A549 (cell line): ENCODE measurements at regions not wholly inside any gene's neighbourhood (a gene's known extent, or its start where the extent isn't known, plus 50 kb on each side); places are given as distances from the start of the nearest gene placed in this dataset.

Experiments
- ATAC-seq, 2 experiments: fragments of 200-7000 bp in 1 of 2; fragments of >200 bp in 1 of 2; cut with Nextera tagmentation in 1 of 2; cut with Tn5 transposase in 1 of 2; 3 replicates each; pipeline versions ENCODE4 v1.8.0 to v1.9.1; 2018 to 2020; ENCODE audit warnings: mild to moderate bottlenecking in 1 of 2, moderate library complexity in 1 of 2
- CTCF ChIA-PET: fragments of 300-600 bp; sonication (Branson Sonifier 250); formaldehyde crosslinking; extraction: SDS; loops from one replicate; lab custom pipeline; 2021; ENCODE audit warnings: antibody characterized with exemption, inconsistent platforms; lab: Yijun Ruan, JAX
- POLR2A ChIA-PET: fragments of 350-600 bp; formaldehyde crosslinking; extraction: SDS; loops from one replicate; lab custom pipeline; 2021; ENCODE audit warnings: antibody characterized with exemption, inconsistent platforms; lab: Yijun Ruan, JAX
- DNase-seq, 2 experiments: peaks; one replicate each; pipeline versions ENCODE4 v3.0.0 to v3.0.0-alpha.2; 2011 to 2016; ENCODE audit warnings: low read depth in 1 of 2, low spot score in 1 of 2
- FAIRE-seq: peaks from 2 replicates; lab custom pipeline; 2011; peaks lifted over from hg19 to GRCh38; lab: Jason Lieb, UNC
- H3K27ac ChIP-seq, 2 experiments: fragments of >200 bp; sonication (Bioruptor Twin); formaldehyde crosslinking; 3 replicates each; pipeline ENCODE4 v1.5.1; 2016 to 2017
- H3K4me1 ChIP-seq: fragments of >200 bp; sonication (Bioruptor Twin); formaldehyde crosslinking; 3 replicates; pipeline ENCODE4 v1.6.1; 2016
- H3K4me2 ChIP-seq: fragments of >200 bp; sonication (Bioruptor Twin); formaldehyde crosslinking; 3 replicates; pipeline ENCODE4 v1.6.1; 2016
- H3K4me3 ChIP-seq: fragments of >200 bp; sonication (Bioruptor Twin); formaldehyde crosslinking; 3 replicates; pipeline ENCODE4 v1.5.1; 2016
- H3K9me3 ChIP-seq: fragments of >200 bp; sonication (Bioruptor Twin); formaldehyde crosslinking; 3 replicates; pipeline ENCODE4 v1.6.1; 2016
- BHLHE40 ChIP-seq: IDR thresholded peaks from 2 replicates; pipeline ENCODE4 v1.6.1; 2012; ENCODE audit warnings: low read depth, low read length, inconsistent platforms
- CBX2 ChIP-seq: fragments of 200-600 bp; sonication (generic); IDR thresholded peaks from 2 replicates; pipeline ENCODE4 v1.6.1; 2016; ENCODE audit warnings: low read depth, mild to moderate bottlenecking, borderline replicate concordance
- CEBPB ChIP-seq, 2 experiments: fragments of >200 bp in 1 of 2; sonication (Bioruptor Twin) in 1 of 2; formaldehyde crosslinking in 1 of 2; IDR thresholded peaks; 2 replicates each; pipeline ENCODE4 v1.6.1; 2012 to 2016
- EHF ChIP-seq: fragments of 250-450 bp; sonication (Bioruptor Pico); IDR thresholded peaks from 2 replicates; pipeline ENCODE4 v1.5.0; 2020; ENCODE audit warnings: mild to moderate bottlenecking
- EHMT2 ChIP-seq: fragments of 200-600 bp; sonication (generic); IDR thresholded peaks from 2 replicates; pipeline ENCODE4 v1.6.1; 2016; ENCODE audit warnings: antibody characterized with exemption, low read depth, mild to moderate bottlenecking, moderate library complexity
- ESRRA ChIP-seq: fragments of 150-350 bp; IDR thresholded peaks from 2 replicates; pipeline ENCODE4 v1.6.1; 2014; ENCODE audit warnings: mild to moderate bottlenecking, low read length, borderline replicate concordance
- JUNB ChIP-seq: fragments of >200 bp; sonication (Bioruptor Twin); formaldehyde crosslinking; IDR thresholded peaks from 2 replicates; pipeline ENCODE4 v1.6.1; 2016
- KDM1A ChIP-seq: fragments of 200-600 bp; sonication (generic); IDR thresholded peaks from 2 replicates; pipeline ENCODE4 v1.6.1; 2016; ENCODE audit warnings: low read depth, mild to moderate bottlenecking
- KDM5A ChIP-seq: fragments of 200-600 bp; sonication (generic); IDR thresholded peaks from 2 replicates; pipeline ENCODE4 v1.6.1; 2016; ENCODE audit warnings: antibody characterized with exemption, mild to moderate bottlenecking
- MAFK ChIP-seq: fragments of 450-650 bp; IDR thresholded peaks from 2 replicates; pipeline ENCODE4 v1.6.1; 2014; ENCODE audit not compliant: partially characterized antibody
- MYC ChIP-seq: IDR thresholded peaks from 2 replicates; pipeline ENCODE4 v1.6.1; 2012; ENCODE audit warnings: mild to moderate bottlenecking, inconsistent platforms, low read length, improper control_type of control experiment, borderline replicate concordance
- NFE2L2 ChIP-seq: fragments of 150-350 bp; conservative IDR thresholded peaks from 2 replicates; pipeline ENCODE4 v1.6.1; 2014; ENCODE audit warnings: low read length
- PHF8 ChIP-seq: fragments of 200-600 bp; sonication (generic); IDR thresholded peaks from 2 replicates; pipeline ENCODE4 v1.6.1; 2016; ENCODE audit warnings: low read depth, mild to moderate bottlenecking, antibody characterized with exemption, moderate library complexity, borderline replicate concordance
- POLR2AphosphoS2 ChIP-seq: conservative IDR thresholded peaks from 2 replicates; pipeline ENCODE4 v1.6.1; 2012; ENCODE audit warnings: low read length, improper control_type of control experiment, inconsistent platforms
- RAD21 ChIP-seq, 2 experiments: fragments of >200 bp in 1 of 2; sonication (Bioruptor Twin) in 1 of 2; formaldehyde crosslinking in 1 of 2; IDR thresholded peaks in 1 of 2; conservative IDR thresholded peaks in 1 of 2; 2 replicates in 1 of 2; 3 replicates in 1 of 2; pipeline ENCODE4 v1.6.1; 2012 to 2018; ENCODE audit warnings: inconsistent platforms in 1 of 2
- RARB ChIP-seq: fragments of 250-450 bp; sonication (Bioruptor Pico); IDR thresholded peaks from 2 replicates; pipeline ENCODE4 v1.8.0; 2021; ENCODE audit warnings: mild to moderate bottlenecking, moderate library complexity
- RNF2 ChIP-seq: fragments of 200-600 bp; sonication (generic); IDR thresholded peaks from 2 replicates; pipeline ENCODE4 v1.6.1; 2016; ENCODE audit warnings: low read depth, mild to moderate bottlenecking, antibody characterized with exemption, moderate library complexity, borderline replicate concordance
- TP53 ChIP-seq: fragments of 250-450 bp; sonication (Bioruptor Pico); IDR thresholded peaks from 2 replicates; pipeline ENCODE4 v1.5.0; 2021; ENCODE audit warnings: mild to moderate bottlenecking, moderate library complexity
- ZSCAN20 ChIP-seq: fragments of 250-450 bp; sonication (Bioruptor Pico); IDR thresholded peaks from 2 replicates; pipeline ENCODE4 v1.8.0; 2022; ENCODE audit warnings: mild to moderate bottlenecking, moderate library complexity
- WGBS: methylation state at CpG from one replicate; pipeline ENCODE4 v1.1.6; 2017; ENCODE audit errors: missing lambda C conversion rate; 5-methylcytosine and 5-hydroxymethylcytosine counted together
- TF ChIP-seq, protein P1 (sequence below): fragments of >200 bp; sonication (Bioruptor Twin); formaldehyde crosslinking; IDR thresholded peaks from 3 replicates; pipeline ENCODE4 v1.5.1; 2016
- TF ChIP-seq, protein P2 (sequence below): fragments of 450-650 bp; IDR thresholded peaks from 2 replicates; pipeline ENCODE4 v1.6.1; 2014; ENCODE audit warnings: antibody characterized with exemption
- TF ChIP-seq, protein P3 (sequence below): IDR thresholded peaks from 2 replicates; pipeline ENCODE4 v1.6.1; 2012
- TF ChIP-seq, protein P4 (sequence below): fragments of 200-600 bp; sonication (generic); IDR thresholded peaks from 2 replicates; pipeline ENCODE4 v1.6.1; 2016; ENCODE audit warnings: antibody characterized with exemption, mild to moderate bottlenecking, moderate library complexity

DNA sequence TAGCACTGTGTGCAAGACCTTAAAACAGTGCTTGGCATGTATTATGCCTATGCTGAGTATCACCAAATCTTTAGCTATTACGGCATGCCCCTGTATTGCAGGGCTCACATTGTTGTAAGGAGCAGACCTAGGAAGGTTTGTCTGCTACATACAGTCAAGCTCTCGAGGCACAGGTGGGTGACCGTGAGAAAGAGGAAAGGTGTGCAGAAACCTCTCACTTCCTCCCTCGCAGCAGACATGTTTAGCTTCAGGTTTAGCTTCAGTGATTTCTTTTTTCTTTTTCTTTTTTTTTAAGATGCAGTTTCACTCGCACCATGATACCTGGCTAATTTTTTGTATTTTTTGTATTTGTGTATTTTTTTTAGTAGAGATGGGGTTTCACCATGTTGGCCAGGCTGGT, 275.8 kb upstream of the RIOK2 start:
- ATAC-seq = no peak
- no peaks in the 10 kb centered on the region for H3K4me1 ChIP-seq
- ChIA-PET POLR2A (no interaction called here), CTCF (no interaction called here)
- no peaks in the 10 kb centered on the region for H3K9me3 ChIP-seq
- FAIRE-seq = no peak
- WGBS = 38% methylated on average over 5 of the region's 5 CpGs
- TF ChIP-seq, protein P1, sequence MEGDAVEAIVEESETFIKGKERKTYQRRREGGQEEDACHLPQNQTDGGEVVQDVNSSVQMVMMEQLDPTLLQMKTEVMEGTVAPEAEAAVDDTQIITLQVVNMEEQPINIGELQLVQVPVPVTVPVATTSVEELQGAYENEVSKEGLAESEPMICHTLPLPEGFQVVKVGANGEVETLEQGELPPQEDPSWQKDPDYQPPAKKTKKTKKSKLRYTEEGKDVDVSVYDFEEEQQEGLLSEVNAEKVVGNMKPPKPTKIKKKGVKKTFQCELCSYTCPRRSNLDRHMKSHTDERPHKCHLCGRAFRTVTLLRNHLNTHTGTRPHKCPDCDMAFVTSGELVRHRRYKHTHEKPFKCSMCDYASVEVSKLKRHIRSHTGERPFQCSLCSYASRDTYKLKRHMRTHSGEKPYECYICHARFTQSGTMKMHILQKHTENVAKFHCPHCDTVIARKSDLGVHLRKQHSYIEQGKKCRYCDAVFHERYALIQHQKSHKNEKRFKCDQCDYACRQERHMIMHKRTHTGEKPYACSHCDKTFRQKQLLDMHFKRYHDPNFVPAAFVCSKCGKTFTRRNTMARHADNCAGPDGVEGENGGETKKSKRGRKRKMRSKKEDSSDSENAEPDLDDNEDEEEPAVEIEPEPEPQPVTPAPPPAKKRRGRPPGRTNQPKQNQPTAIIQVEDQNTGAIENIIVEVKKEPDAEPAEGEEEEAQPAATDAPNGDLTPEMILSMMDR = no peak
- TF ChIP-seq EHF (CRISPR knock-in tag) (no peak), RAD21 (conservative IDR thresholded peaks at IDR 0.05 in 1 of 2, IDR thresholded peaks at IDR 0.05 in 1 of 2) (no peak), ESRRA (no peak), RNF2 (no peak), JUNB (no peak), ZSCAN20 (no peak), EHMT2 (no peak), CBX2 (no peak), RARB (CRISPR knock-in tag) (no peak), KDM1A (no peak)
- no peak overlapping the region for H3K4me3 ChIP-seq
- no peak overlapping the region for H3K27ac ChIP-seq
- no peak overlapping the region for H3K4me2 ChIP-seq
- no peak for DNase-seq

DNA sequence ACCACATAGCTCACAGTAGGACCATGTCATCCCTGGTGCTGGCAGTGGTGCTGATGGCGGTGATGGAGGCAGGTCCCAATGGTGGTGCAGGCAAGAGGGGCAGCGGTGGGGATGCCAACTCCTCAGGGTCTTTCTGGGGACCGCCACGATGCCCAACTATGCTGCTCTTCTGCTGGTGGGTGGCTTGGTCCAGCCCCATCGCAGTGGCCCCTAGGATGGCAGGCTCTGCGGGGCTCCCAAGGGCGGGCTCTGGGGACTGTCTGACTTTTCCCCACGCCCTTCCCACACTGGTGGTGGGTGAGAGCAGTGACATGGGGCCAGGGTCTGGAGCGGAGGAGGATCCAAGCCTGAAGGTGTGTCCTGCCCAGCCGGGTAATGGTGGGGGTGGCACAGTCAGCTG, 288.9 kb upstream of the RIOK2 start:
- TF ChIP-seq JUNB (no peak), KDM1A (no peak), KDM5A (no peak), NFE2L2 (no peak), MYC (no peak), CEBPB (IDR thresholded peaks at IDR 0.05) (no peak), TP53 (CRISPR knock-in tag) (no peak), POLR2AphosphoS2 (no peak), MAFK (no peak), PHF8 (no peak), RNF2 (no peak), BHLHE40 (no peak)
- TF ChIP-seq, protein P2, sequence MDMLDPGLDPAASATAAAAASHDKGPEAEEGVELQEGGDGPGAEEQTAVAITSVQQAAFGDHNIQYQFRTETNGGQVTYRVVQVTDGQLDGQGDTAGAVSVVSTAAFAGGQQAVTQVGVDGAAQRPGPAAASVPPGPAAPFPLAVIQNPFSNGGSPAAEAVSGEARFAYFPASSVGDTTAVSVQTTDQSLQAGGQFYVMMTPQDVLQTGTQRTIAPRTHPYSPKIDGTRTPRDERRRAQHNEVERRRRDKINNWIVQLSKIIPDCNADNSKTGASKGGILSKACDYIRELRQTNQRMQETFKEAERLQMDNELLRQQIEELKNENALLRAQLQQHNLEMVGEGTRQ = no peak
- TF ChIP-seq, protein P1 = no peak
- TF ChIP-seq, protein P3, sequence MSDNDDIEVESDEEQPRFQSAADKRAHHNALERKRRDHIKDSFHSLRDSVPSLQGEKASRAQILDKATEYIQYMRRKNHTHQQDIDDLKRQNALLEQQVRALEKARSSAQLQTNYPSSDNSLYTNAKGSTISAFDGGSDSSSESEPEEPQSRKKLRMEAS = no peak
- TF ChIP-seq, protein P4, sequence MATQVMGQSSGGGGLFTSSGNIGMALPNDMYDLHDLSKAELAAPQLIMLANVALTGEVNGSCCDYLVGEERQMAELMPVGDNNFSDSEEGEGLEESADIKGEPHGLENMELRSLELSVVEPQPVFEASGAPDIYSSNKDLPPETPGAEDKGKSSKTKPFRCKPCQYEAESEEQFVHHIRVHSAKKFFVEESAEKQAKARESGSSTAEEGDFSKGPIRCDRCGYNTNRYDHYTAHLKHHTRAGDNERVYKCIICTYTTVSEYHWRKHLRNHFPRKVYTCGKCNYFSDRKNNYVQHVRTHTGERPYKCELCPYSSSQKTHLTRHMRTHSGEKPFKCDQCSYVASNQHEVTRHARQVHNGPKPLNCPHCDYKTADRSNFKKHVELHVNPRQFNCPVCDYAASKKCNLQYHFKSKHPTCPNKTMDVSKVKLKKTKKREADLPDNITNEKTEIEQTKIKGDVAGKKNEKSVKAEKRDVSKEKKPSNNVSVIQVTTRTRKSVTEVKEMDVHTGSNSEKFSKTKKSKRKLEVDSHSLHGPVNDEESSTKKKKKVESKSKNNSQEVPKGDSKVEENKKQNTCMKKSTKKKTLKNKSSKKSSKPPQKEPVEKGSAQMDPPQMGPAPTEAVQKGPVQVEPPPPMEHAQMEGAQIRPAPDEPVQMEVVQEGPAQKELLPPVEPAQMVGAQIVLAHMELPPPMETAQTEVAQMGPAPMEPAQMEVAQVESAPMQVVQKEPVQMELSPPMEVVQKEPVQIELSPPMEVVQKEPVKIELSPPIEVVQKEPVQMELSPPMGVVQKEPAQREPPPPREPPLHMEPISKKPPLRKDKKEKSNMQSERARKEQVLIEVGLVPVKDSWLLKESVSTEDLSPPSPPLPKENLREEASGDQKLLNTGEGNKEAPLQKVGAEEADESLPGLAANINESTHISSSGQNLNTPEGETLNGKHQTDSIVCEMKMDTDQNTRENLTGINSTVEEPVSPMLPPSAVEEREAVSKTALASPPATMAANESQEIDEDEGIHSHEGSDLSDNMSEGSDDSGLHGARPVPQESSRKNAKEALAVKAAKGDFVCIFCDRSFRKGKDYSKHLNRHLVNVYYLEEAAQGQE = no peak
- DNase-seq = no peak
- POLR2A ChIA-PET = no interaction called here

More for the DNA sequence above, 288.9 kb upstream of the RIOK2 start:
- Histone ChIP-seq H3K9me3 (no peaks in the 10 kb centered on the region), H3K27ac (no peak overlapping the region), H3K4me3 (no peak overlapping the region), H3K4me2 (no peak overlapping the region), H3K4me1 (no peaks in the 10 kb centered on the region)
- ATAC-seq = no peak; a peak in 1 of 6 replicates
- FAIRE-seq = no peak
- CTCF ChIA-PET = no interaction called here
- WGBS = 35% methylated on average over 7 of the region's 10 CpGs
